ENCODE measurements at regions not wholly inside any gene's neighbourhood (a gene's known extent, or its start where the extent isn't known, plus 50 kb on each side); places are given as distances from the start of the nearest gene placed in this dataset.

- no peaks in the 10 kb centered on the region for H3K9me3 ChIP-seq (ENCODE audit: control insufficient read depth in 2 of 3, insufficient read depth in 1 of 3, low read length in 3 of 3)
- DNase-seq = no peak
- H3K36me3 ChIP-seq (ENCODE audit: control insufficient read depth in 2 of 3, insufficient read depth in 3 of 3, low read length in 3 of 3) = no peaks in the 10 kb centered on the region
- TF ChIP-seq CTCF (IDR thresholded peaks at IDR 0.05; ENCODE audit: borderline replicate concordance, extremely low read depth, insufficient read depth) = no peak
- no peak for FAIRE-seq
- H3K9ac ChIP-seq (ENCODE audit: low read length in 3 of 3) = no peak overlapping the region
- intact Hi-C loops (cut with DNase I) = no loop called here
- no peaks in the 10 kb centered on the region for H3K27me3 ChIP-seq (ENCODE audit: control insufficient read depth, insufficient read depth, low read length)
- H3K27ac ChIP-seq (ENCODE audit: low read depth in 2 of 2, low read length in 2 of 2) = no peak overlapping the region
- H3K4me3 ChIP-seq (ENCODE audit: low read length in 3 of 3) = no peak overlapping the region
- H3K4me1 ChIP-seq (ENCODE audit: control insufficient read depth in 2 of 3, insufficient read depth in 2 of 3, low read depth in 1 of 3, low read length in 3 of 3) = peaks cover 4 to 16% (median 15%) of the 10 kb centered on the region in 3 donors
Measured at GRCh38 chr1:8166406-8166805, 140.3 kb upstream of the ERRFI1 start.

- intact Hi-C loops (cut with DNase I) = no loop called here
- Histone ChIP-seq H3K36me3 (ENCODE audit: control insufficient read depth in 2 of 3, insufficient read depth in 3 of 3, low read length in 3 of 3) (no peaks in the 10 kb centered on the region), H3K27ac (ENCODE audit: low read depth in 2 of 2, low read length in 2 of 2) (no peak overlapping the region), H3K9me3 (ENCODE audit: control insufficient read depth in 2 of 3, insufficient read depth in 1 of 3, low read length in 3 of 3) (no peaks in the 10 kb centered on the region), H3K4me1 (ENCODE audit: control insufficient read depth in 2 of 3, insufficient read depth in 2 of 3, low read depth in 1 of 3, low read length in 3 of 3) (peaks cover 4 to 16% (median 15%) of the 10 kb centered on the region in 3 donors), H3K4me3 (ENCODE audit: low read length in 3 of 3) (no peak overlapping the region), H3K9ac (ENCODE audit: low read length in 3 of 3) (no peak overlapping the region), H3K27me3 (ENCODE audit: control insufficient read depth, insufficient read depth, low read length) (no peaks in the 10 kb centered on the region)
- peak; percentile 21 for TF ChIP-seq CTCF (IDR thresholded peaks at IDR 0.05; ENCODE audit: borderline replicate concordance, extremely low read depth, insufficient read depth)
- no peak for DNase-seq
- FAIRE-seq = no peak
Measured at GRCh38 chr1:8165595-8166360, 139.7 kb upstream of the ERRFI1 start.

- FAIRE-seq (no peak), DNase-seq (no peak)
- no peak for TF ChIP-seq CTCF (IDR thresholded peaks at IDR 0.05; ENCODE audit: borderline replicate concordance, extremely low read depth, insufficient read depth)
- Histone ChIP-seq H3K9me3 (ENCODE audit: control insufficient read depth in 2 of 3, insufficient read depth in 1 of 3, low read length in 3 of 3) (no peaks in the 10 kb centered on the region), H3K4me1 (ENCODE audit: control insufficient read depth in 2 of 3, insufficient read depth in 2 of 3, low read depth in 1 of 3, low read length in 3 of 3) (peaks cover 3 to 8% (median 6%) of the 10 kb centered on the region in 3 donors), H3K4me3 (ENCODE audit: low read length in 3 of 3) (no peak overlapping the region), H3K36me3 (ENCODE audit: control insufficient read depth in 2 of 3, insufficient read depth in 3 of 3, low read length in 3 of 3) (no peaks in the 10 kb centered on the region), H3K27me3 (ENCODE audit: control insufficient read depth, insufficient read depth, low read length) (no peaks in the 10 kb centered on the region), H3K9ac (ENCODE audit: low read length in 3 of 3) (no peak overlapping the region), H3K27ac (ENCODE audit: low read depth in 2 of 2, low read length in 2 of 2) (no peak overlapping the region)
- intact Hi-C loops (cut with DNase I) = no loop called here
Measured at GRCh38 chr1:8164670-8165069, 138.6 kb upstream of the ERRFI1 start.
